ENCODE measurements at regions not wholly inside any gene's neighbourhood (a gene's known extent, or its start where the extent isn't known, plus 50 kb on each side); places are given as distances from the start of the nearest gene placed in this dataset.
"Not testable (repeated sequence)": the region's sequence is repeated elsewhere in the genome, so short reads cannot be mapped to it uniquely, and the experiment has no call there.

DNA sequence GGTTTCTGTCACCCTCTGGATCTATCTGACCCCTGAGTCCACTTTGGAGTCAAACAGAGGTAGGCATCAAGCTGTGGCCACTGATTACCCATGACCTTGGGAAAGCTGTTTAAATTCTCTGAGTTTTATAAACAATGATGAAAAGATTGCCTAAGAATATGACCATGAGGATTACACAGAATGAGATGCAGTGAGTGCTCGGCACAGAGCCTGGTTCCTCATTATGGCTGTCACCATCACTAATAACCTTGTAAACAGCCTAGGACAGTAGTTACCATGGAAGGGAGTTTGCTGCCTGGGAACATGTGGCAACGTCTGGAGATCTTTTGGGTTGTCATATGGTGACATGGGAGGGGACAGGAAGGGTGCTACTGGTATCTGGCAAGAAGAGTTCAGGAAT, 248.3 kb upstream of the KAZN start:
- no peak for DNase-seq (ENCODE audit: low spot score)

DNA sequence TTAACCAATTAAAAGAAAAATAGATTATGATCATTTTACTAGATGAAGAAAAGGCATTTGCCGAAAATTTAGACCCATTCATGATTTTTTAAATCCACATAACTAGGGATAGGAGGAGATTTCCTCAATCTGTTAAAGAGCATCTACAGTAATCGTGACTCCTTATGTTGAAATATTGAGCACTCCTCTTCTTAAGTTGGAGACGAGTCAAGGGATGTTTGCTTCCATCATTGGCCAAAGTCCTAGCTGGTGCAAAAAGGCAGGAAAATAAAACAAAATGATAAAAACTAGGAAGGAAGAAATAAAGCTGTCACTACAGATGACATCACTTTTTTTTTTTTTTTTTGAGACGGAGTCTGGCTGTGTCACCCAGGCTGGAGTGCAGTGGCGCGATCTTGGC, 245.6 kb upstream of the KAZN start:
- DNase-seq (ENCODE audit: low spot score) = no peak

DNA sequence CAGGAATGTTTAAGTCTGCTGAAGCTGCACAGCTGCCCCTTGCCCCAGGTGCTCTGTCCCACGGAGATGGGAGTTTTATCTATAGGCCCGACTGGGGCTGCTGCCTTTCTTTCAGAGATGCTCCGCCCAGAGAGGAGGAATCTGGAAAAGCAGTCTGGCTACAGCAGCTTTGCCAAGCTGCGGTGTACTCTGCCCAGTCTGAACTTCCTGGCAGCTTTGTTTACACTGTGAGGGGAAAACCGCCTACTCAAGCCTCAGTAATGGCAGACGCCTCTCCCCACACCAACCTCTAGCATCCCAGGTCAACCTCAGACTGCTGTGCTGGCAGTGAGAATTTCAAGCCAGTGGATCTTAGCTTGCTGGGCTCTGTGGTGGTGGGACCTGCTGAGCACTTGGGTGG, 237.5 kb upstream of the KAZN start:
- DNase-seq (ENCODE audit: low spot score) = not testable (repeated sequence)

DNA sequence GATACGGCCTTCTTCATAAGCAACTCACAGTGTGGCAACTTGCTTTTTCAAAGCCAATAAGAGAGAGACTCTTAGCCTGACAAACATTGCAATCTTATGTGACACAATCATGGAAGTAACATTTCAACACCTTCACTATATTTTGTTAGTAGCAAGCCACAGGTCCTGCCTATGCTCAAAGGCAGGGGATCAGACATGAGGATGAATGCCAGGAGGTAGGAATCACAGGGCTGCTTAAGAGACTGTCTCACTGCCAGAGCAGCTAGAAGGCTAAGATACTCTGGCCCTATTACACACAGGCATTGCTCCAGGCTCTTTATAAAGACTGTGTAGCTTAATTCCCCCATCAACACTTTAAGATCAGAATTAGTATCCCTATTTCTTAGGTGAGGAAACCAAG, 236.2 kb upstream of the KAZN start:
- no peak for DNase-seq (ENCODE audit: low spot score)

DNA sequence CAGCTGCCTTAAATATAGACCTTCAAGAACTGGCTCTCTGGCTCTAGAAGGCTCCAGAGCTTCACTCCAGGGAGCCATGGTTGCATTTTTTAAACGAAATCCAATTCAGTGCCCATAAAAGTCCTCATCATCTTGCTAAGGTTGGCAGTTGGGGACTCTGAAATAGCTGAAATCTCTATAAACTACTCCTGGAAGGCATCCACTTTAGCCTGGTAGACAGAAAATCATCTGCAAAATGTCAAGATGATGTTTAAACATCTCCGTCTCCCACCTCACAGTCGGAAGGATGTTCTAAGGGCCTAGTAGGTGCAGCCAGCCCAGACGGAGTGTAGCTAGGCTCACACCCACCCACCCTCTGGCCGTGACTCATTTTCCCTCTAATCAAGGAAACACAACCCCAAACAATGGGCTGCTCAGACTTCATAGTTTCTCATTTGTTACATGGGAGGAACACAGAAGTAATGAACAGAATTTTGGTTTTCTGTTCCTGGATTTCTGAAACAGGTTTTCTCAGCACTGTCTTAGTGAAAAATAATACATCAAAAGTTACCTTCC, 235.4 kb upstream of the KAZN start:
- no peak for DNase-seq (ENCODE audit: low spot score)

DNA sequence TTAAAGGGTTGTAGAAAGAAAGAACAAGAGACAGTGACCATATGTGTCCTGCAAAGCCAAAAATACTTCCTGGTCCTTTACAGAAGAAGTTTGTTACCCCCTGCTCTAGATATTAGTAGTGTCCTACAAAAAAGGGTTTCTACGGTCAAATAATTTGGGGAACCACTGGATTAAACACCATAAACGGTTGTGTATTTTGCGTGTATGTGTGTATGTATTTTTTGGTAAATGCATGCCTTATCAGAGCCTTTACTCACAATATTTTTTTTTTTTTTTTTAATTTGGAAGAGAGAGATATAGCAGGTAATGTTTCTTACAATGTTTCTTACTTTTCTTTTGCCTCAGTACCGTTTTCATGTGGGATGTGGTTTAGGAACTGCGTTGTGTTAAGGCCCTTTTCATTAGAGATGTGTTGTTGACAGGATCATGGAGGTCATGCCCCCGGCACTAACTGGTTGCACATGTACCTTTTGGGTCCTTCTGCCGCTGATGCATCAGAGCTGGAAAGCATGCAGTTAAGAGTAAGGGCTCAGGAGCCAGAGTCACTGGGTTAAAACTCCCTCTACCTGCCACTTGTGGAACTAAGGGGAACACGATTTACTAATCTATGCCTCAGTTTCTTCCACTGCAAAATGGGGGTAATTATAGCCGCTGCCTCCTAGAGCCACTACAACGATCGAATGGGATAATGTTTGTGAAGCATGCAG, 234.6 kb upstream of the KAZN start:
- no peak for DNase-seq (ENCODE audit: low spot score)

- no peak for DNase-seq (ENCODE audit: low spot score)
These were observed 233.0 kb upstream of the KAZN start for GRCh38 chr1:14365301-14365988.

DNA sequence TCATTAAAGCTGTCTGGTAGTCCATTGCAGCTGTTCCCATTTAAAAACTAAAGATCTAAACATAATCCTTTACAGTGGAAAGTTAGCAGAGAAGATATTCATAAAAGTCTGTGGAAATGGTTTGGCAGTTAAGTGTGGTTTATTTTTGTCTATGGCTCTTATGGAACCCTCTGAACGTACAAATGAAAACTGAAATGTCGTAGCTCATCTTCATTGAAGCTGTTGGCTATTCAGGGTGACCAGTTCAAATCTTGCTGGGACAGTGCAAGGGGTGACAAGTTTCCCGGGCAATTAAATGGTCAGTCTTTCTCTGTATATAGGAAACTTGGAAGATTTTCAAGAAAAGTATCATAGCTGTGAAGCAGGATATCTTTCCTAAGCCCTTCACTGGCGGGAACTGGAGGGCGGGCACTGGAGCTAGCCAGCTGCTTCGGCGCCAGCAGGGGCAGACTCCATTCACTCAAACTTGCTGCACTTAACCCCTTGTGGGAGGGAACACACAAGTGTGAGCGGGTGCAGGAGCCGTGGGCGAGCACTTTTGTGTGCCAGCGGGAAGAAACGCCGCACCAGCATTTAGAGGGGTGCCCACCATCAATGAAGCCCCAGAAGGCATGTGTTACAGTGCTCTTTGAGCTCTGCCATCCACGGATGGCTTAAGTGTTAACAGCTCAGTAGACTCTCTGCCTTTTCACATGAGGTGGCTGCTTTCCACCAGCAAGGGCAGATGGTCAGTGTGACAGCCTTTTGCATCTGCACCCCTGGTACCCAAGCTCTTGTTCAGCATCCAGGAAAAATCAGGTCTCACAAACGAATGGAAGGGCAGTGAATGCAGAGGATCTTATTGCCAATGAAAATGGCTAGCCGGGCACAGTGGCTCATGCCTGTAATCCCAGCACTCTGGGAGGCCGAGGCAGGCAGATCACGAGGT, 232.1 kb upstream of the KAZN start:
- DNase-seq (ENCODE audit: low spot score) = peak; percentile 60

DNA sequence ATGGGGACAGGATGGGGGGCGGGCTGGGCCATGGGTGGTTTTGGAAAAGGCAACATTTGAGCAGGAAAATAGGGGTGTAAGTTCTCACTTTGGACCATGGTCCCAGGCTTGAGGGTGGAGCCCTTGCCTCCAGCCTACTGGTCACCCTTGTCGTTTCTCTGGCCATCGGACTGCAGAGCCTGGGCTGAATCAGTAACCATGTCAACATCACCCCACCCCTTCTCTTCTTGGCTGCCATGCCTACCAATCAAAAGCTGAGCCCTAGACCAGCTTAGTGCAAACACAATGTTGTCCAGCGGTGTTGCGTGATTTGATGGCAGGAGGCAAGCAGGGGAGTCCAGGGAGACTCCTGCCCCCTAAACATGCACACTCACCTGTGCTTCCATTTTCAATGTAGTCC, 231.0 kb upstream of the KAZN start:
- no peak for DNase-seq (ENCODE audit: low spot score)

DNA sequence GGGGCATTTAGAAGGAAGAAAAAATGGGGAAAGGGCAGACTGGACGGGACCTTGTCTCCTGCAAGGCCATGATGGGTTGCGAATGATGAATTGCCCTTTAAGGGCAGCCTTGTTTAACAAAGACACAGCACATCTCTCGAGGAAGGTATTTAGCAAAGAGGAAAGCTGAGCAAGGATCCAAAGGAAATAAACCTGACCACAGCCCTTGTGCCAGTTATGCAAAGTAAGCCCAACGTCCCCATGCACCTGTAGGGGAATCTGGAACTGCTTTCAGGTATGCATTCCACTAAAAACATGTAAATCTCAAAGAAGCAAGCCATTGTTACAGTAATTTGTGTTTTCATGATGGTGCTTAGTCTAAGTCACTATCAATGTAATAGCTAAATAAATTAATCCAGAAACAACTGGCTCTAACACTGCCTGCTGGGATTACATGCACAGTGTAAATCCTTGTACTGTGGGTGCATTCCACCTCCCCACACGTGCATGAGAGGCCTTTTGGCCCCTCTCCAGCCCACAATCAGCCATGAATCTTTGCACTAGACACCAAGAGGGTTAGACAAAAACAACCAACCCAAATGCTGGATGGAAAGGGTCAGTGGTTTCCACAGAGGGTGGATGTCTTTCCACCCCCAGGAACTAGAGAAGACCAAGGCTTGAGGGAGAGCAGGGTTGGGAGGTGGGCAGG, 228.8 kb upstream of the KAZN start:
- no peak for DNase-seq (ENCODE audit: low spot score)

DNA sequence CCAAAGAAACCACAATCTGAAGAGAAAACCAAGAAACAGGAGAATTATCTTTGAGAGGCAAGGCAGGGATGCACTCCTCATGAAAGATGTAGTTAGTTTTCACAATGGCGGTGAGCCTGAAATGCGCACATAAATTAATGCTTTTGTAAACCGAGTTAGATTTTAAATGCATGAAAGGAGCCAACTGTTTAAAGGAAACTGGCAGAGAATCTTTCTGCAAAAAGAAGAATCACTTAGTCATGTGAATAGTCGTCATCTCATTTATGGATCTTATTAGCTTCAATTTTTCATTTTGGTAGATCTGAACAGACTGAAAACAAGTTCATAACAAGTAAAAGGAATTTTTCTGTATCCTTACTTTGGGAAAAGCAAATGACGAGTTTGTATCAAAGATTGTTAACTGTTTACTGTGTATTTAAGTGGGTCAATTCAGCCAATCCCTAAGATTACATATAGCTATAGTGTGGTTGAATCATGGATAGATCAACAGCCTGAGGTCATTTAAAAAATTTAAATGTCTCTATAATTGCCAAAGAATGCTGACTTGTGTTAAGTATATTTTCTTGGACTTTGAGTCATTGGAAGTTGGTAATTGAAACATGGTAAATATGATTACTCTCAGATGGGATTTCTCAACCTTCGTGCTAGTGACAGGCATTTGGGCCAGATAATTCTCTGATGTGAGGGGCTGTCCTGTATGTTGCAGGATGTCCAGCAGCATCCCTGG, 226.6 kb upstream of the KAZN start:
- no peak for DNase-seq (ENCODE audit: low spot score)

DNA sequence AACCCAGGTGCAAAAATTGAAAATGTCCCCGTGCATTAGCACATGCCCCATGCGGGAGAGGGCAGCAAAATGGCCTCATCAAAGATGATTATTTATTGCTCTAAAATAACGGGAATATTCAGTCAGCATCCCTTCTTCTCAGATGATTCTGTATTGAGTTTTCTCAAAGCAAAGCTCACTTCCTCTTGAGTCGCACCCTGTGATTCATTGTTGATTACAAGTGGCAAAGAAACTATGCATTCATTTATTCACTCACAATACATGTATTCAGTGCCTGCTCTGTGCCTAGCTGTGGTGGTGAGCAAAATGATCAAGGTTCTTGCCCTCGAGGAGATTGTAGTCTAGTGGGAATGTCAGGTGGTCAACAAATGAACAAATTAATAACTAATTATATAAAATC, 226.0 kb upstream of the KAZN start:
- no peak for DNase-seq (ENCODE audit: low spot score)

DNA sequence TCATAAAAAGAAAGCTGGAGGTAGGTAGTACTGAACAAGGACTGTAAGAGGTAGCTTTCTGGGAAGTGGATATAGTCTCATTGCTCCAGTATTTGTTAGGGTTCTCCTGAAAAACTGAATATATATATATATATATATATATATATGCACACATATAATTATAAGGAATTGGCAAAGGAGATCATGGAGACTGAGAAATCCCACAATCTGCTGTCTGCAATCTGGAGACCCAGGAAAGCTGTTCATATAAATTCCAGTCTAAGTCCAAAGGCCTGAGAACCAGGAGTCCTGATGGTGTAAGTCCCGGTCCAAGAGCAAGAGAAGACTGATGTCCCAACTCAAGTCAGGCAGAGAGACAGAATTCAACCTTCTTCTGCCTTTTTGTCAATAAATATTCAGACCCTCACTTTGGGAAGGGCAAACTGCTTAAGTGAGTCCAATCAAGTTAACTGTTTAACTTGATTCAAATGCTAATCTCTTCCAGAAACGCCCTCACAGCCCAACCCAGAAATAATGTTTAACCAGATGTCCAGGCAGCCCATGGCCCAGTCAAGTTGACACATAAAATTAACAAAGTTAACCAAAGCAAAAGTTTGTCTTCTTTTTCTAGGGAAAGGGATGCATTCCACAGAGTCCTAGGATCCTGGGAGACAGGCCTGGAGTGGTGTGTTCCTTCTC, 225.3 kb upstream of the KAZN start:
- no peak for DNase-seq (ENCODE audit: low spot score)

- DNase-seq (ENCODE audit: low spot score) = no peak
These were observed 223.3 kb upstream of the KAZN start for GRCh38 chr1:14375226-14375625.

- no peak for DNase-seq (ENCODE audit: low spot score)
These were observed 221.1 kb upstream of the KAZN start for GRCh38 chr1:14377386-14377785.

DNA sequence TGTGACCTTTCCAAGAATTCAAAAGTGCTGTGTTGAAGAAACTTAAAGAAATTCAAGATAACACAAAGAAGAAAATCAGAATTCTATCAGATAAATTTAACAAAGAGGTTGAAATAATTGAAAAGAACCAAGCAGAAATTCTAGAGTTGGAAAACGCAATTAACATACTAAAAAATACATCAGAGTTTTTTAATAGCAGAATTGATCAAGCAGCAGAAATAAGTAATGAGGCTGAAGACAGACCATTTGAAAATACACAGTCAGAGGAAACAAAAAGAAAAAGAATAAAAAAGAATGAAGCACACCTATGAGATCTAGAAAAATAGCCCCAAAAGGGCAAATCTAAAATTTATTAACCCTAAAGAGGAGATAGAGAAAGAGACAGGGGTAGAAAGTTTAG, 218.1 kb upstream of the KAZN start:
- DNase-seq (ENCODE audit: low spot score) = no peak

DNA sequence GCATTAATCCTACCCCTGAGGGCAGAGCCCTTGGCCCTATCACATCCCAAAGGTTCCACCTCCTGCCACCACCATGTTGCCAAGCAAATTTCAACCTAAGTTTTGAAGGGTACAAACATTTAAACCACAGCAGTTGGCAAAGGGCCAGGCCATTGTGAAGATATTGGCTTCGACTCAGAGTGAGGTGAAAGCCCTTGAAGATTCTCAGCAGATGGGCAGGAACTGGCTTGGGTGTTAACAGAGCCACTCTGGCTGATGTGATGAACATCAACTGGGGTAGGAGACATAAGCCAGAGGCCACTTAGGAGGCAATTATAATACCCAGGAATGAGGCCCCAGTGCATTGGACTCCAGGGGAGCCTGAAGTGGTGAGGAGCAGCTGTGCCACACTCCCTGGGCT, 207.7 kb upstream of the KAZN start:
- no peak for DNase-seq (ENCODE audit: low spot score)

- no peak for DNase-seq (ENCODE audit: low spot score)
These were observed 206.2 kb upstream of the KAZN start for GRCh38 chr1:14392161-14392858.

DNA sequence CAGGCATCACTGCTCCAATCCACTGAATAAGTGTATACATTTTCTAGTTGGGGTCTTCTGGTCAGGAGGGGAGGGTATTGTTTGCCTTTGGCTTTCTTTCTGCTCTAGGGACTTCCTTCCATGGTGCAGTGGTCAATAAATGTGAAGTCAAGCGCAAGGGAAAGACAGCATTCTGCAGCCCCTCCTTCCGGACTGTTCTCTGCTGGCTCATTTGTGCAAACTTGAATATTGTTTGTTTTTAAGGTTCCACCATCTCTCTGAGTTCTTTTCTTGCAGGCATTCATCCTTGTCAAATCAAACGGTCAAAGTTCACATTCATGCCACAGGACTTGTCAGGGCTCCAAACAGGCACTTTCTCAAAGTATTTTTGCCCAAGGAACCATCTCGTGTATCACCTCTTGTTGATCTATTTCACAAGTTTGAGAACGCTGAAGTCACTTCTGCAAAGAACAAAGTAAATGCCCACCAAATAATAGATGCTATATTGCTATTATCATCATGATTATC, 205.6 kb upstream of the KAZN start:
- no peak for DNase-seq (ENCODE audit: low spot score)

DNA sequence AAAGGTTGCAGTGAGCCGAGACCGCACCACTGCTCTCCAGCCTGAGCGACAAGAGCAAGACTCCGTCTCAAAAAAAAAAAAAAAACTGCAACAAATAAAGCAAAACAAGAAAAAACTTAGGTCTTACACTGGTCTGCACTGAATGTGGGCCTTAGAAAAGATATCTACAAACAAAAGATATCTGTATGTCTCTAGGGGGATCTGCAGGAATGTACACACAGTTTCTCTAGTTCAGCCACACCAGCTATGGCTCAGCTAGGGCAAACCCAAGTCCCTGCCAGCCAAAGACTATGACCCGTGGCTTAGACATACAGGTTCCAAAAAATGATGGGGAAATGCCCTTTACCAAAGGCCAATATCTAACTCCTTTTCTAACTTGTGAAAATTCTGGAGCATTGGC, 202.4 kb upstream of the KAZN start:
- DNase-seq (ENCODE audit: low spot score) = no peak

Data from ecto neural progenitor cell (in vitro differentiated cells).